A673 (cell line): ENCODE measurements at regions not wholly inside any gene's neighbourhood (a gene's known extent, or its start where the extent isn't known, plus 50 kb on each side); places are given as distances from the start of the nearest gene placed in this dataset.

ENCODE experiments used
- BruUV-seq: library from RNA; stranded (reverse); fragments of 400-500 nt; replicated peaks from 2 replicates; lab custom pipeline; 2021; lab: Mats Ljungman, UMichigan
- CTCF ChIA-PET: fragments of 300-600 bp; sonication (Branson Sonifier 250); formaldehyde crosslinking; loops from one replicate; lab custom pipeline; 2022; ENCODE audit warnings: antibody characterized with exemption; lab: Charles Lee
- POLR2A ChIA-PET: fragments of 300-600 bp; sonication (Branson Sonifier 250); formaldehyde crosslinking; loops from one replicate; lab custom pipeline; 2022; ENCODE audit warnings: antibody characterized with exemption; ENCODE audit not compliant: low non-redundant PET; lab: Charles Lee
- DNase-seq: peaks from one replicate; pipeline ENCODE4 v3.0.0-alpha.2; 2015; ENCODE audit warnings: low spot score
- H3K27ac ChIP-seq: fragments of 200-600 bp; sonication (generic); 2 replicates; pipeline ENCODE4 v1.5.1; 2016; ENCODE audit warnings: mixed run types, low read depth, mild to moderate bottlenecking, mixed read lengths, antibody characterized with exemption, low read length; ENCODE audit not compliant: poor library complexity, severe bottlenecking
- H3K27me3 ChIP-seq: fragments of 200-600 bp; sonication (generic); replicated peaks from 2 replicates; pipeline ENCODE4 v1.6.1; 2017; ENCODE audit warnings: mixed run types, low read depth, mild to moderate bottlenecking, mixed read lengths, antibody characterized with exemption, low read length; ENCODE audit not compliant: insufficient read depth, poor library complexity
- H3K36me3 ChIP-seq: fragments of 200-600 bp; sonication (generic); 2 replicates; pipeline ENCODE4 v1.6.1; 2016; ENCODE audit warnings: mixed run types, mild to moderate bottlenecking, mixed read lengths, antibody characterized with exemption, low read length; ENCODE audit not compliant: insufficient read depth, poor library complexity, severe bottlenecking
- H3K4me1 ChIP-seq: fragments of 200-600 bp; sonication (generic); 2 replicates; pipeline ENCODE4 v1.6.1; 2017; ENCODE audit warnings: mixed run types, mild to moderate bottlenecking, mixed read lengths, antibody characterized with exemption, low read length; ENCODE audit not compliant: insufficient read depth, poor library complexity, severe bottlenecking
- H3K4me3 ChIP-seq: fragments of 200-600 bp; sonication (generic); 2 replicates; pipeline ENCODE4 v1.5.1; 2016; ENCODE audit warnings: low read depth, mixed run types, mild to moderate bottlenecking, mixed read lengths, low read length; ENCODE audit not compliant: poor library complexity, severe bottlenecking
- H3K9me3 ChIP-seq: fragments of 200-600 bp; sonication (generic); 2 replicates; pipeline ENCODE4 v1.6.1; 2016; ENCODE audit warnings: mixed run types, low read depth, mild to moderate bottlenecking, mixed read lengths, antibody characterized with exemption, low read length; ENCODE audit not compliant: poor library complexity, severe bottlenecking
- EZH2 ChIP-seq: fragments of 200-600 bp; sonication (generic); IDR thresholded peaks from 2 replicates; pipeline ENCODE4 v1.6.1; 2017; ENCODE audit warnings: borderline replicate concordance, low read depth, mild to moderate bottlenecking, mixed read lengths, antibody characterized with exemption, low read length; ENCODE audit not compliant: poor library complexity, severe bottlenecking
- intact Hi-C: fragments of 100-400 bp; cut with micrococcal nuclease; formaldehyde crosslinking; loops from one replicate; pipeline ENCODE4 v1.10.0; 2022; ENCODE audit not compliant: unreplicated experiment
- TF ChIP-seq, protein P1 (sequence below): fragments of 300-800, 200-600 bp; sonication (generic); conservative IDR thresholded peaks from 2 replicates; pipeline ENCODE4 v1.5.1; 2017; ENCODE audit warnings: low read depth, mild to moderate bottlenecking, antibody characterized with exemption, low read length, moderate library complexity, mixed read lengths

DNA sequence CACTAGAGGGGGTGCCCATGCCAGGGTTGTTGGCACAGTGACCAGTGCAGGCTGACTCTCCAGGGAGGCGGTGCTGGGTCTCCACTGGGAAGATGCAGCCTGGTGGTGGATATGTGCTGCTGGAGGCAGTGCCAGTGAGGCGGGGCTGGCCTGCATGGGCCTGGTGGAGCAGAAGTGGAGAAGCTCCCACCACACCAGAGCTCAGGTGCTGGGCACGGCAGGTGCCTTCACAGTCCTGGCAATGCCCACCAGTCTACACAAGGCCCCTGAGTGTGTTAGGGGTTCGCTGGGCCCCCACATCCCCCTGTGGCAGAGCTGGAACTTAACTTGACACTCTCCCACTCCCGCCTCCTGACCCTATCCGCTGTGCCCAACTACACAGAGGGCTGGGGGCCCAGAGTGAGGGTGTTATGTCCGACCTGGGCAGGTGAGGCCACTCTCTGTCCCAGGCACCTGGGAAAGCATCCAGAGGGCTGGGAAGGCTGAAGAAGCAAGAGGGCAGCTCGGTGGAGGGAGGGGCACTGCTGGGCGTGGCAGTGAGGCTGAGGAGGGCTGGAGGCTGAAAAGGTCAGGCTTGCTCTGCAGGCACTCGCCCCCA lies 102.4 kb upstream of the B3GAT1 start:
- CTCF ChIA-PET: no interaction called here
- DNase-seq: no peak
- no peak overlapping the region for H3K4me3 ChIP-seq
- no peak overlapping the region for H3K27ac ChIP-seq
- no peaks in the 10 kb centered on the region for H3K36me3 ChIP-seq
- BruUV-seq: no TSS peak
- H3K9me3 ChIP-seq: no peaks in the 10 kb centered on the region
- POLR2A ChIA-PET: no interaction called here
- H3K27me3 ChIP-seq: no peaks in the 10 kb centered on the region
- no peaks in the 10 kb centered on the region for H3K4me1 ChIP-seq
- intact Hi-C loops: no loop called here
- TF ChIP-seq EZH2: no peak
- TF ChIP-seq, protein P1, sequence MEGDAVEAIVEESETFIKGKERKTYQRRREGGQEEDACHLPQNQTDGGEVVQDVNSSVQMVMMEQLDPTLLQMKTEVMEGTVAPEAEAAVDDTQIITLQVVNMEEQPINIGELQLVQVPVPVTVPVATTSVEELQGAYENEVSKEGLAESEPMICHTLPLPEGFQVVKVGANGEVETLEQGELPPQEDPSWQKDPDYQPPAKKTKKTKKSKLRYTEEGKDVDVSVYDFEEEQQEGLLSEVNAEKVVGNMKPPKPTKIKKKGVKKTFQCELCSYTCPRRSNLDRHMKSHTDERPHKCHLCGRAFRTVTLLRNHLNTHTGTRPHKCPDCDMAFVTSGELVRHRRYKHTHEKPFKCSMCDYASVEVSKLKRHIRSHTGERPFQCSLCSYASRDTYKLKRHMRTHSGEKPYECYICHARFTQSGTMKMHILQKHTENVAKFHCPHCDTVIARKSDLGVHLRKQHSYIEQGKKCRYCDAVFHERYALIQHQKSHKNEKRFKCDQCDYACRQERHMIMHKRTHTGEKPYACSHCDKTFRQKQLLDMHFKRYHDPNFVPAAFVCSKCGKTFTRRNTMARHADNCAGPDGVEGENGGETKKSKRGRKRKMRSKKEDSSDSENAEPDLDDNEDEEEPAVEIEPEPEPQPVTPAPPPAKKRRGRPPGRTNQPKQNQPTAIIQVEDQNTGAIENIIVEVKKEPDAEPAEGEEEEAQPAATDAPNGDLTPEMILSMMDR: no peak

DNA sequence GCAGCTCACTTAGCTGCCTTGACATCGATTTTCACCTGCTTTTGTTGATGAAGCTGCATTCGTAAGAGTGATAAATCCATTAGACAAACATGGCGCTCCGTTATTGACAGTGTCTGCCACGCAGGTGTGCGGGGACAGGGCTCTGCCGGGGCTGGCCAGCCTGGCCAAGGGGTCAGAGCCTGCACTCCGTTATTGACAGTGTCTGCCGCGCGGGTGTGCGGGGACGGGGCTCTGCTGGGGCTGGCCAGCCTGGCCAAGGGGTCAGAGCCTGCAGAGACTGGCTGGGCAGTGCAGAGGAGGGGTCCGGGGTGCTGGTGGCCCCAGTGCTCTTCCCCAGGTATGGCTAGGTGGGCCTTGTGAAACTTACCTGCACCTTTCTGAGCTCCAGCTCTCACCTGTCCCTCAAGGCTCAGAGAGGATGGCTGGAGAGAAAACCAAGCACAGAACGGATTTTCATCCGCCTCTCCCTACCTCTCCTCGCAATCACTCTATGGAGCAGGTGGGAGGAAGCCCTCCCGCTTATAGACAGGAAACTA lies 101.6 kb upstream of the B3GAT1 start:
- no peak overlapping the region for H3K27ac ChIP-seq
- no peak for DNase-seq
- no peaks in the 10 kb centered on the region for H3K36me3 ChIP-seq
- H3K4me1 ChIP-seq: no peaks in the 10 kb centered on the region
- H3K4me3 ChIP-seq: no peak overlapping the region
- ChIA-PET POLR2A (no interaction called here), CTCF (no interaction called here)
- H3K9me3 ChIP-seq: no peaks in the 10 kb centered on the region
- H3K27me3 ChIP-seq: no peaks in the 10 kb centered on the region
- BruUV-seq: no TSS peak
- TF ChIP-seq, protein P1: no peak
- no peak for TF ChIP-seq EZH2
- intact Hi-C loops: no loop called here

DNA sequence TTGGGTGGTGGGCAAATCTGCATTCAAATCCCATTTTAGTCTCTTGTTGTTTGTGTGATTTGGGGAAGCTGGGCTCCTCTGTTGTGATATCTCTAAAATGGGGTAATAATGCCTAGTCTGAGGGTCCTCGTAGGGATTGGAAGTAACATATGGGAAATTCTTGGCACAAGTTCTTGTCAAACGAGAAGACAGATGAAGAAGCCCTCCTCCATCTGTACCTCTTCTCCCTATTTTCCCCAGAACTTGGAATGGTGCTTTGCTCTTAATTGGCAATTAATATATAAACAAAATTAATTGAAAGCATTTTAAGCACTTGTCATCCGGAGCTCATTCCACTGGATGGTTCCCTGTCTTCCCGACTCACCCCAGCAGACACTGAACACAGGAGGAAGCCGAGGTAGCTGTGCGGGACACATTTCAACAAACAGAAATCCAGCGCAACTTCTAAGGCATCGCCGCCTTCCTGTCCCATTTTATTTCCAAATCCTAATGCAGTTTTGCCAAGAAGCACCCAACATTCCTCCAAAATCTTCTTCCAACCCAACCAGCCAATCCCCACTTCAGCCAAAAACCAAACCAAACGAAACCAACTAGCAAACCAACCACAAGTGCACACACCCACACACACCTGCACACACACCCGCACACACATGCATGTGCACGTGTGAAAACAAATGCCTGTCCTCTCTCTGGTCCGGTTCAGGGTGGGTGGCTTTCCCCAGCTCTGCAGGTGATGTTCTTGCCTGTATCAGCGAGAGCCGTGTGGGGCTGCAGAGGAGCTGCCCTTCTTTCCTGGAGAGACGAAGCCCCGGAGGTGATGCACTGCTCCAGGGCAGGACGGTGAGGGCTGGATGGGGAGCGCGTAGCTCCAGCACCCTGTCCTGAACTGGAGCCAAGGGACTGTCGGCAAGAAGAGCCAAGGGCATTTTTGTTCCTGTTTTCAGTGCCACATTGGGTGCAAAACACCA lies 100.8 kb upstream of the B3GAT1 start:
- no peak for DNase-seq
- no peaks in the 10 kb centered on the region for H3K4me1 ChIP-seq
- no peak for TF ChIP-seq EZH2
- TF ChIP-seq, protein P1: no peak
- no peaks in the 10 kb centered on the region for H3K36me3 ChIP-seq
- BruUV-seq: no TSS peak
- intact Hi-C loops: no loop called here
- no peak overlapping the region for H3K4me3 ChIP-seq
- ChIA-PET POLR2A (no interaction called here), CTCF (no interaction called here)
- no peak overlapping the region for H3K27ac ChIP-seq
- no peaks in the 10 kb centered on the region for H3K27me3 ChIP-seq
- H3K9me3 ChIP-seq: no peaks in the 10 kb centered on the region
